BJ (cell line): ENCODE measurements at regions not wholly inside any gene's neighbourhood (a gene's known extent, or its start where the extent isn't known, plus 50 kb on each side); places are given as distances from the start of the nearest gene placed in this dataset.

ENCODE experiments used
- CTCF ChIA-PET: fragments of 350-600 bp; formaldehyde crosslinking; extraction: SDS; loops from one replicate; lab custom pipeline; 2021; ENCODE audit warnings: antibody characterized with exemption, inconsistent platforms; lab: Yijun Ruan, JAX
- POLR2A ChIA-PET: fragments of 300-600 bp; sonication (Branson Sonifier 250); formaldehyde crosslinking; extraction: SDS; loops from one replicate; lab custom pipeline; 2021; ENCODE audit warnings: antibody characterized with exemption; lab: Charles Lee
- DNase-seq: peaks from one replicate; pipeline ENCODE4 v3.0.0-alpha.2; 2011; ENCODE audit warnings: low read depth
- H3K27me3 ChIP-seq: 2 replicates; pipeline ENCODE4 v1.6.0; 2011; ENCODE audit warnings: low read length; ENCODE audit not compliant: control insufficient read depth, insufficient read depth
- H3K36me3 ChIP-seq: 2 replicates; pipeline ENCODE4 v1.5.1; 2011; ENCODE audit warnings: low read length; ENCODE audit not compliant: control insufficient read depth, insufficient read depth
- H3K4me3 ChIP-seq: 2 replicates; pipeline ENCODE4 v1.5.1; 2011; ENCODE audit warnings: low read depth, mild to moderate bottlenecking, control low read depth, low read length
- CTCF ChIP-seq: IDR thresholded peaks from 2 replicates; pipeline ENCODE4 v1.5.1; 2011; ENCODE audit warnings: low read depth, mild to moderate bottlenecking, control low read depth, inconsistent platforms, low read length, moderate library complexity; ENCODE audit not compliant: insufficient read depth

GRCh38 chr5:111983459-111983858 is 226.5 kb upstream of the NREP start:
- TF ChIP-seq CTCF = no peak
- CTCF ChIA-PET = interaction anchor here (1.0 to 1.5 kb wide), 3 partner anchors 10 to 163 kb away, joined by 3 read pairs; no protein-coding TSS in a partner anchor
- Histone ChIP-seq H3K36me3 (no peaks in the 10 kb centered on the region), H3K27me3 (no peaks in the 10 kb centered on the region), H3K4me3 (no peak overlapping the region)
- POLR2A ChIA-PET = interaction anchor here (0.5 to 0.7 kb wide), 3 partner anchors 9 to 246 kb away, joined by 3 to 5 read pairs (median 4); no protein-coding TSS in a partner anchor
- no peak for DNase-seq

GRCh38 chr5:111977436-111977829 is 220.4 kb upstream of the NREP start:
- TF ChIP-seq CTCF = no peak
- CTCF ChIA-PET = interaction anchor here (0.6 to 1.5 kb wide), 5 partner anchors 20 to 130 kb away, joined by 3 to 4 read pairs (median 3); no protein-coding TSS in a partner anchor
- Histone ChIP-seq H3K36me3 (no peaks in the 10 kb centered on the region), H3K27me3 (no peaks in the 10 kb centered on the region), H3K4me3 (no peak overlapping the region)
- DNase-seq = no peak
- POLR2A ChIA-PET = interaction anchor here (0.5 to 1.6 kb wide), 2 partner anchors 9 to 18 kb away, joined by 3 to 7 read pairs; no protein-coding TSS in a partner anchor

DNA sequence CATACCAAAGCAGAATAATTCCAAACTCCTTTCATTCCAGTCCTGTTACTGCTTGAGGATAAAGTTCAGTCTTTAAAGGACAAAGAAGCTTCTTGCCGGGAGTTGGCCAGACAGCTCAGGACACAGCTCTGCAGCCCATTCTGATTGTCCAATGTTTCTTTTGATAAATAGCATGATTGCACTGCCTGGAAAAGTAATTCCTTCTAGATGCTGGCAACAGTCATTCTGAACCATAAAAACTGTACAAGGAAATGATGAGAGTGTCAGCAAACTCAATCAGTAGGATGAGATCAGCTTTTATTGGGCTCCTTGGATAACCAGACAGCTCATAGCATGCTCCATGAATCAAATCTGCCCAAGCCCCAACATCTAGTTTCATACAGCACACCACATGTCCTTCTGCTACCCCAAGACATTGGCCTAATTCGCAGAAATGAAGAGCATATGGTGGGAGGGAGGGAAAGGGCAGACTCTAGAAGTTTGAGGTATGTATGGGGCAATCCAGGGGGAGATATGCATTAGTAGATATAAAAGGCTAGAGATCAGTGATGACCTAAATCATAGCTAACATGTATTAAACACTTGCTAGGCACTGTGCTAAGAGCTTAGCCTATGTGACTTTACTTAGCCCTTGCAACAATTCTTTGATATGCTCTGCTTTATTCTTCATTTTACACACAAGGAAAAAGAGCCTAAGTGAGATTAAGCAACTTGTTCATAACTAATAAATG is 219.9 kb upstream of the NREP start:
- CTCF ChIA-PET = interaction anchor here (0.6 to 1.5 kb wide), 5 partner anchors 20 to 236 kb away, joined by 3 to 4 read pairs (median 3); no protein-coding TSS in a partner anchor
- no peak for TF ChIP-seq CTCF
- POLR2A ChIA-PET = interaction anchor here (0.6 to 1.6 kb wide), 4 partner anchors 8 to 219 kb away, joined by 3 to 7 read pairs (median 4); no protein-coding TSS in a partner anchor
- Histone ChIP-seq H3K4me3 (no peak overlapping the region), H3K36me3 (no peaks in the 10 kb centered on the region), H3K27me3 (no peaks in the 10 kb centered on the region)
- peak; percentile 69 for DNase-seq

DNA sequence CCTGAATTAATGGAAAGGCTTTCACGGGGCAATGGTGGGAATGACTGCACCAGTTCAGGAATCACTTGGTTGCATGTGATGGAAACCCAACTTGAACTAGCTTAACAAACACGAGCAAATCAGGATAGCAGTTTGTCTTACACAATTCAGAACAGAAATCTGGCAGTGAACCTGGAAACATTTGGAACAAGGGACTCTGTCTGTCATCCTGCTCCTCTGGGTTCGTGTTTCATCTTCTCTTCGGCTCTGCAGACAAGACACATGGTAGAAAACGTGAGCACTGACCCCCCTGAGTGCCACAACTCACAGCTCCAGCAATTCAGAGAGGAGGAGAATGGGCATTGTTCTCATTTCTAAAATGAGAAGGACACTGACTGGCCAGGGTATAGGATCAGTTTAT is 218.1 kb upstream of the NREP start:
- TF ChIP-seq CTCF = no peak
- Histone ChIP-seq H3K27me3 (no peaks in the 10 kb centered on the region), H3K4me3 (no peak overlapping the region), H3K36me3 (no peaks in the 10 kb centered on the region)
- DNase-seq = no peak
- ChIA-PET POLR2A (interaction anchor here (0.5 kb wide), 1 partner anchor 9 kb away, joined by 4 read pairs; no protein-coding TSS in a partner anchor), CTCF (no interaction called here)

GRCh38 chr5:111973961-111974360 is 217.0 kb upstream of the NREP start:
- H3K4me3 ChIP-seq = no peak overlapping the region
- no peaks in the 10 kb centered on the region for H3K27me3 ChIP-seq
- DNase-seq = no peak
- POLR2A ChIA-PET = interaction anchor here (0.6 kb wide), 1 partner anchor 19 kb away, joined by 3 read pairs; no protein-coding TSS in a partner anchor
- CTCF ChIA-PET = no interaction called here
- TF ChIP-seq CTCF = no peak
- no peaks in the 10 kb centered on the region for H3K36me3 ChIP-seq
